ENCODE measurements at regions not wholly inside any gene's neighbourhood (a gene's known extent, or its start where the extent isn't known, plus 50 kb on each side); places are given as distances from the start of the nearest gene placed in this dataset.

DNA sequence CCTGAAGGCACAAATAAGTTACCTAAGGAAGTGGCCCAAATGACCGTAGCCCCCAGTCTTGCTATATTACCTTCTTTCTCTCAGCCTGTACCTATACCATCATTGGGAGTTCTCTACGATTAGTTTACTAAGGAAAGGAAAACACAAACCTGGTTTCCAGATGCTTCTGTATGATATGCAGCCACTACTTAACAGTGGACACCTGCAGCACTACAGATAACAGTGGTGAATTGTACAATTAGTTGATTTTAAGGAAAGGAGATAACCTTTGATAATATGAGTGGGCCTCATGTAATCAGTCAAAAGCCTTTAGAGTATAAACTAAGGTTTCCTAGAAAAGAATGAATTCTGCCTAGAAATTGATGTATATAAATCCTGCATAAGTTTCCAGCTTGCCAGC lies 1157.4 kb downstream of the KCNT2 start:
- TF ChIP-seq, protein P1, sequence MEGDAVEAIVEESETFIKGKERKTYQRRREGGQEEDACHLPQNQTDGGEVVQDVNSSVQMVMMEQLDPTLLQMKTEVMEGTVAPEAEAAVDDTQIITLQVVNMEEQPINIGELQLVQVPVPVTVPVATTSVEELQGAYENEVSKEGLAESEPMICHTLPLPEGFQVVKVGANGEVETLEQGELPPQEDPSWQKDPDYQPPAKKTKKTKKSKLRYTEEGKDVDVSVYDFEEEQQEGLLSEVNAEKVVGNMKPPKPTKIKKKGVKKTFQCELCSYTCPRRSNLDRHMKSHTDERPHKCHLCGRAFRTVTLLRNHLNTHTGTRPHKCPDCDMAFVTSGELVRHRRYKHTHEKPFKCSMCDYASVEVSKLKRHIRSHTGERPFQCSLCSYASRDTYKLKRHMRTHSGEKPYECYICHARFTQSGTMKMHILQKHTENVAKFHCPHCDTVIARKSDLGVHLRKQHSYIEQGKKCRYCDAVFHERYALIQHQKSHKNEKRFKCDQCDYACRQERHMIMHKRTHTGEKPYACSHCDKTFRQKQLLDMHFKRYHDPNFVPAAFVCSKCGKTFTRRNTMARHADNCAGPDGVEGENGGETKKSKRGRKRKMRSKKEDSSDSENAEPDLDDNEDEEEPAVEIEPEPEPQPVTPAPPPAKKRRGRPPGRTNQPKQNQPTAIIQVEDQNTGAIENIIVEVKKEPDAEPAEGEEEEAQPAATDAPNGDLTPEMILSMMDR (IDR thresholded peaks at IDR 0.05; ENCODE audit: borderline replicate concordance, insufficient read depth, low read depth, low read length): no peak

DNA sequence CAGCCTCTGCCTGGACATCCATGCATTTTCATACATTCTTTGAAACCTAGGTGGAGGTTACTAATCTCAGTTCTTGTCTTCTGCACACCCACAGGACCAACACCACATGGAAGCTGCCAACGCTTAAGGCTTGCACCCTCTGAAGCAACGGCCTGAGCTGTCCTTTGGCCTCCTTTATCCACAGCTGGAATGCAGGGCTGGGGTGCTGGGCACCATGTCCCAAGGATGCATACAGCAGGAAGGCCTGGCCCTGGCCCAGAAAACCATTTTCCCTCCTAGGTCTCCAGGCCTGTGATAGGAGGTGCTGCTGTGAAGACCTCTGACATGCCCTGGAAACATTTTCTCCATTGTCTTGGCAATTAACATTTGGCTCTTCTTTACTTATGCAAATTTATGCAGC lies 1168.6 kb downstream of the KCNT2 start:
- TF ChIP-seq, protein P1 (IDR thresholded peaks at IDR 0.05; ENCODE audit: borderline replicate concordance, insufficient read depth, low read depth, low read length): no peak
- no peak overlapping the region for H3K4me3 ChIP-seq (ENCODE audit: low read depth, low read length)

More for the DNA sequence above, 1157.4 kb downstream of the KCNT2 start:
- H3K4me3 ChIP-seq (ENCODE audit: low read depth, low read length): no peak overlapping the region

DNA sequence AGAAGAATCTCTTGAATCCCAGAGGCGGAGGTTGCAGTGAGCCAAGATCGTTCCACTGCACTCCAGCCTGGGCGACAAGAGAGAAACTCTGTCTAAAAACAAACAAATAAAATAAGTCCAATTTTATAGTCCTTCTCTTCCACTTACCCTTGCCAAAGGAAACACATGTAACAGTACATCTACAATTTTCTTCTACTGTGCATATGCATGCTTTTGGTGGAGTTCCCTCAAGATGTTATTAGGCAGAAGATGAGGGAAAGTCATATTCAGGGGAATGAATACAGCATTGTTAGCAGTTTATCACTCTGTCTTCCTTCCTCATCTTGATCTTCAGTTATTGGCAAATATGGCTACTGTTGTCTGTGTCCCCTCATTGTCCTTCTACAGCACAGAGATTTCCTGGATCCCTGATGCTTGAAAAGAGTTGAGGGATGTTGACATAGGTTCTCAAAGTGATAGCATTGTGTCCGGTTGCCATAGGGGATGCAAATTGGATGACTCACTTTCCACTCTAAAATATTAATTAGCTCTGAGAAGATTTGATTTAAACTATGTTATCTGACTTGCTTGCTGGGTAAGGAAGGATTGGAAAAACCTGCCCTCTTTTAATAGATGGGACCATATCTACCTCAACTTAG lies 1173.6 kb downstream of the KCNT2 start:
- no peak overlapping the region for H3K4me3 ChIP-seq (ENCODE audit: low read depth, low read length)
- TF ChIP-seq, protein P1 (IDR thresholded peaks at IDR 0.05; ENCODE audit: borderline replicate concordance, insufficient read depth, low read depth, low read length): no peak

DNA sequence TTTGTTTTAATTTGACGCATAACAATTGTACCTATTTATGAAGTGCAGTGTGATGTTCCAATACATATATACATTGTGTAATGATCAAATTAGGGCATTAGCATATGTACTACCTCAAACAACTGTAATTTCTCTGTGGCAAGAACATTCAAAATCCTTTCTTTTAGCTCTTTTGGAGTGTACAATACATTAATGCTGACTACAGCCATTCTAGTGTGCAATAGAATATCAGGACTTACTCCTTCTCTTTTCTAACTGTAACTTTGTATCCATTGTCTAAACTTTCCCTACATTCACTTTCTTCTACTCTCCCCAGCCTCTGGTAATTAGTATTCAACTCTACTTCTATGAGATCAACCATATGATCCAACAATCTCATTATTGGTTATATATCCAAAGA lies 1177.4 kb downstream of the KCNT2 start:
- no peak overlapping the region for H3K4me3 ChIP-seq (ENCODE audit: low read depth, low read length)
- TF ChIP-seq, protein P1 (IDR thresholded peaks at IDR 0.05; ENCODE audit: borderline replicate concordance, insufficient read depth, low read depth, low read length): no peak

DNA sequence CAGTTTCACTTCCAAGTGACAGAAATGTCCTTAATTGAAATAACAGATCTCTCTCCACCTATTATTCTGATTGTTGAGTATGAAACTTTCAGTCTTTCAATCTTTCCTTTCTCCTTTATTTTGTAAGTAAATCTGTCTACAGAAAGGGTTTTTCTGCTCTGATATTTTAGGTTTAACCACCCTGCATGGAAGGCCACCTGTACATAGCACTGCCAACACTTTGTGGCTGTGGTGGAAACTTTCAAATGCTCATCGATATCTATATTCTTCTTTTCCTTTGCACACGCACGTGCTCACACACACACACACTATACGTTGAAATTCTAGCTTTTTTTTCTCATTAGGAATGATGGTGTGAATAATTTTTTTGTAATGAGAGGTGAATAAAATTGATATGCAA lies 1179.3 kb downstream of the KCNT2 start:
- TF ChIP-seq, protein P1 (IDR thresholded peaks at IDR 0.05; ENCODE audit: borderline replicate concordance, insufficient read depth, low read depth, low read length): no peak
- H3K4me3 ChIP-seq (ENCODE audit: low read depth, low read length): no peak overlapping the region

DNA sequence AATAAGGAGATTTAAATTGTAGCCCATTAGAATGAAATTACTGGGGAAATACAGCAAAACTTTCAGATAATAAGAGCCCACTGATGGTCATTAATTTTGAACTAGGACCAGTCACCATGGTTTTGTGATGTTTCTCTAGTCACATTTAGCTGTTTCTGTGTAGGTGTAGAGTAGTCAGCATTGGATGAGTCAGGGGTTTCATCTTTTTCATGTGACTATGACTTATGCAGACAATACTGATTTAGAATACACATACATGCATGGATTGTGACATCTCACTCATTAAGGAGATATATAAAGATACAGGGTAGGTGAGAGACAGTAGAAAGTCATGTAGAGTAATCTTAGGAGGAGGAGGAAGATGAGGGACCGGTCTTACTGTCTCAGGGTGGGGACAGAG lies 1192.7 kb downstream of the KCNT2 start:
- TF ChIP-seq, protein P1 (IDR thresholded peaks at IDR 0.05; ENCODE audit: borderline replicate concordance, insufficient read depth, low read depth, low read length): no peak
- H3K4me3 ChIP-seq (ENCODE audit: low read depth, low read length): no peak overlapping the region

DNA sequence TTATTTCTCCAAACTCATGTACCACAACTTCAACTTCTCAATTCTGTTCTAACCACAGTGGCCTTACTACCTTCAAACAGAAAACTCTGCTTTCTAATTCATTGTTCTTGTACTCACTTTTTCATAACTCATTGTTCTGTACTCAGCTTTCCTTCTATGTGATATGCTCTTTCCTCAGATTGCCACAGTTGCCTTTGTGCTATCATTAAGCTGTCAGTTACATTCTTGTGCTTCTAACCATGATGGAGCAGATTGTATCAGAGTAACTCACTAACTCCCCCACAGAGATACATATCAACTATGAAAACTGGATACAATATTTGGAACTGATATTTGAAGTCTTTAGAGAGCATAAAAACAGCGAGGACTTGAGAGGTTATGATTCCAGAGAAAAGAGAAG lies 1213.7 kb downstream of the KCNT2 start:
- TF ChIP-seq, protein P1 (IDR thresholded peaks at IDR 0.05; ENCODE audit: borderline replicate concordance, insufficient read depth, low read depth, low read length): no peak
- no peak overlapping the region for H3K4me3 ChIP-seq (ENCODE audit: low read depth, low read length)

Data from GM12875 (cell line).